A673 (cell line): ENCODE measurements at regions not wholly inside any gene's neighbourhood (a gene's known extent, or its start where the extent isn't known, plus 50 kb on each side); places are given as distances from the start of the nearest gene placed in this dataset.

ENCODE experiments used
- BruUV-seq: library from RNA; stranded (reverse); fragments of 400-500 nt; replicated peaks from 2 replicates; lab custom pipeline; 2021; lab: Mats Ljungman, UMichigan
- CTCF ChIA-PET: fragments of 300-600 bp; sonication (Branson Sonifier 250); formaldehyde crosslinking; loops from one replicate; lab custom pipeline; 2022; ENCODE audit warnings: antibody characterized with exemption; lab: Charles Lee
- POLR2A ChIA-PET: fragments of 300-600 bp; sonication (Branson Sonifier 250); formaldehyde crosslinking; loops from one replicate; lab custom pipeline; 2022; ENCODE audit warnings: antibody characterized with exemption; ENCODE audit not compliant: low non-redundant PET; lab: Charles Lee
- DNase-seq: peaks from one replicate; pipeline ENCODE4 v3.0.0-alpha.2; 2015; ENCODE audit warnings: low spot score
- H3K27ac ChIP-seq: fragments of 200-600 bp; sonication (generic); 2 replicates; pipeline ENCODE4 v1.5.1; 2016; ENCODE audit warnings: mixed run types, low read depth, mild to moderate bottlenecking, mixed read lengths, antibody characterized with exemption, low read length; ENCODE audit not compliant: poor library complexity, severe bottlenecking
- H3K27me3 ChIP-seq: fragments of 200-600 bp; sonication (generic); replicated peaks from 2 replicates; pipeline ENCODE4 v1.6.1; 2017; ENCODE audit warnings: mixed run types, low read depth, mild to moderate bottlenecking, mixed read lengths, antibody characterized with exemption, low read length; ENCODE audit not compliant: insufficient read depth, poor library complexity
- H3K36me3 ChIP-seq: fragments of 200-600 bp; sonication (generic); 2 replicates; pipeline ENCODE4 v1.6.1; 2016; ENCODE audit warnings: mixed run types, mild to moderate bottlenecking, mixed read lengths, antibody characterized with exemption, low read length; ENCODE audit not compliant: insufficient read depth, poor library complexity, severe bottlenecking
- H3K4me1 ChIP-seq: fragments of 200-600 bp; sonication (generic); 2 replicates; pipeline ENCODE4 v1.6.1; 2017; ENCODE audit warnings: mixed run types, mild to moderate bottlenecking, mixed read lengths, antibody characterized with exemption, low read length; ENCODE audit not compliant: insufficient read depth, poor library complexity, severe bottlenecking
- H3K4me3 ChIP-seq: fragments of 200-600 bp; sonication (generic); 2 replicates; pipeline ENCODE4 v1.5.1; 2016; ENCODE audit warnings: low read depth, mixed run types, mild to moderate bottlenecking, mixed read lengths, low read length; ENCODE audit not compliant: poor library complexity, severe bottlenecking
- H3K9me3 ChIP-seq: fragments of 200-600 bp; sonication (generic); 2 replicates; pipeline ENCODE4 v1.6.1; 2016; ENCODE audit warnings: mixed run types, low read depth, mild to moderate bottlenecking, mixed read lengths, antibody characterized with exemption, low read length; ENCODE audit not compliant: poor library complexity, severe bottlenecking
- CTCF ChIP-seq: fragments of 300-800, 200-600 bp; sonication (generic); conservative IDR thresholded peaks from 2 replicates; pipeline ENCODE4 v1.5.1; 2017; ENCODE audit warnings: low read depth, mild to moderate bottlenecking, antibody characterized with exemption, low read length, moderate library complexity, mixed read lengths
- EZH2 ChIP-seq: fragments of 200-600 bp; sonication (generic); IDR thresholded peaks from 2 replicates; pipeline ENCODE4 v1.6.1; 2017; ENCODE audit warnings: borderline replicate concordance, low read depth, mild to moderate bottlenecking, mixed read lengths, antibody characterized with exemption, low read length; ENCODE audit not compliant: poor library complexity, severe bottlenecking
- intact Hi-C: fragments of 100-400 bp; cut with micrococcal nuclease; formaldehyde crosslinking; loops from one replicate; pipeline ENCODE4 v1.10.0; 2022; ENCODE audit not compliant: unreplicated experiment

- no peaks in the 10 kb centered on the region for H3K4me1 ChIP-seq
- TF ChIP-seq EZH2 (no peak), CTCF (no peak)
- intact Hi-C loops: no loop called here
- no peaks in the 10 kb centered on the region for H3K9me3 ChIP-seq
- H3K27ac ChIP-seq: no peak overlapping the region
- BruUV-seq: no TSS peak
- ChIA-PET CTCF (no interaction called here), POLR2A (interaction anchor here (0.6 kb wide), 1 partner anchor 316 kb away, joined by 3 read pairs; no protein-coding TSS in a partner anchor)
- H3K36me3 ChIP-seq: no peaks in the 10 kb centered on the region
- DNase-seq: no peak
- H3K4me3 ChIP-seq: no peak overlapping the region
- H3K27me3 ChIP-seq: no peaks in the 10 kb centered on the region
Observed at GRCh38 chr3:124621498-124621897, 108.8 kb upstream of the UMPS start.

- no peak for DNase-seq
- no peaks in the 10 kb centered on the region for H3K36me3 ChIP-seq
- no peak overlapping the region for H3K4me3 ChIP-seq
- CTCF ChIA-PET: no interaction called here
- no TSS peak for BruUV-seq
- TF ChIP-seq EZH2 (no peak), CTCF (no peak)
- H3K27ac ChIP-seq: no peak overlapping the region
- no peaks in the 10 kb centered on the region for H3K4me1 ChIP-seq
- POLR2A ChIA-PET: no interaction called here
- H3K27me3 ChIP-seq: no peaks in the 10 kb centered on the region
- no peaks in the 10 kb centered on the region for H3K9me3 ChIP-seq
- intact Hi-C loops: no loop called here
Observed at GRCh38 chr3:124625074-124625473, 105.2 kb upstream of the UMPS start.

- Histone ChIP-seq H3K27me3 (no peaks in the 10 kb centered on the region), H3K27ac (no peak overlapping the region), H3K36me3 (no peaks in the 10 kb centered on the region), H3K9me3 (no peaks in the 10 kb centered on the region), H3K4me3 (no peak overlapping the region), H3K4me1 (no peaks in the 10 kb centered on the region)
- POLR2A ChIA-PET: no interaction called here
- intact Hi-C loops: no loop called here
- TF ChIP-seq EZH2 (no peak), CTCF (no peak)
- DNase-seq: no peak
- no TSS peak for BruUV-seq
- CTCF ChIA-PET: no interaction called here
Observed at GRCh38 chr3:124627501-124627908, 102.7 kb upstream of the UMPS start.
